ENCODE measurements at regions not wholly inside any gene's neighbourhood (a gene's known extent, or its start where the extent isn't known, plus 50 kb on each side); places are given as distances from the start of the nearest gene placed in this dataset.

DNA sequence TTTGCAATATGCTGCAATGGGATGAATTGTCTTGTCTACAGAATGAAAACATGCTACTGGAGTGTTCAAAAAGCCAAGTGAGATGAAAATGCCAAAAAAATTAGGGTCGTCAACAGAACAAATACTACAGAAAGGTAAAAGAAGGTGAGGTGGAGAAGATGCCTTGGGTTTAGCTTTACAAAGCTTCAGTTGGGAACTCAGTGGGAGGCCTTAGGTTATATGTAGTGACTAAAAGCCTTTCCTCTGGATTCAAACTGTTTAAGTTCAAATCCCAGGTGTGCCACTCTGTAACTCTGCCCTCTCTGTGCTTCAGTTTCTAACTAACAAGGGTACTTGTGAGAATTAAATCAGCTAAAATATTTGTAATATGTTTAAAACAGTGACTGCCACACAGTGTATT lies 84.9 kb upstream of the PDE3A start:
- Histone ChIP-seq H2BK15ac (ENCODE audit: low read depth, low read length) (no peak overlapping the region), H3K27ac (ENCODE audit: insufficient read depth, low read length) (no peak overlapping the region), H2BK5ac (ENCODE audit: low read depth, low read length, poor library complexity, severe bottlenecking) (no peak overlapping the region), H2BK120ac (ENCODE audit: low read depth, low read length) (no peak overlapping the region), H3K36me3 (ENCODE audit: control insufficient read depth, insufficient read depth, low read length) (no peaks in the 10 kb centered on the region), H3K4me2 (ENCODE audit: low read depth, low read length) (no peak overlapping the region), H3K14ac (replicated peaks; ENCODE audit: low read depth, low read length) (no peak overlapping the region), H3K9me3 (ENCODE audit: control insufficient read depth, insufficient read depth, low read length) (no peaks in the 10 kb centered on the region), H3K4me1 (ENCODE audit: control insufficient read depth, insufficient read depth, low read length) (no peaks in the 10 kb centered on the region), H2AFZ (replicated peaks; ENCODE audit: low read length, poor library complexity) (no peak overlapping the region), H2AK9ac (replicated peaks; ENCODE audit: low read depth, low read length, poor library complexity) (no peak overlapping the region), H3K23ac (ENCODE audit: low read depth, low read length) (no peak overlapping the region), H3K4ac (ENCODE audit: low read depth, low read length) (no peak overlapping the region), H4K20me1 (ENCODE audit: insufficient read depth, low read length) (no peaks in the 10 kb centered on the region), H3K56ac (ENCODE audit: extremely low read depth, insufficient read depth, low read length) (no peak overlapping the region), H2BK20ac (ENCODE audit: low read depth, low read length) (no peak overlapping the region), H3K18ac (ENCODE audit: low read depth, low read length) (no peak overlapping the region), H4K5ac (ENCODE audit: low read depth, low read length) (no peak overlapping the region), H2AK5ac (ENCODE audit: low read depth, low read length) (no peak overlapping the region), H4K91ac (ENCODE audit: insufficient read depth, low read depth, low read length) (no peak overlapping the region), H3K9me1 (ENCODE audit: insufficient read depth, low read length) (no peaks in the 10 kb centered on the region), H3K4me3 (ENCODE audit: insufficient read depth, low read depth, low read length) (no peak overlapping the region), H3K79me1 (ENCODE audit: low read depth in 1 of 2, low read length in 2 of 2) (no peaks in the 10 kb centered on the region), H3K27me3 (ENCODE audit: control insufficient read depth, insufficient read depth, low read length) (no peaks in the 10 kb centered on the region), H3K9ac (ENCODE audit: low read depth, low read length) (no peak overlapping the region), H4K8ac (ENCODE audit: low read depth in 2 of 2, low read length in 2 of 2) (no peak overlapping the region)
- in situ Hi-C loops (cut with MboI; ENCODE audit: low sequenced_read_pairs), result no loop called here
- no TSS peak for BruUV-seq (replicated peaks)
- WGBS, 2 experiments (ENCODE audit: extremely low coverage in 2 of 2, insufficient read length in 1 of 2), result no CpG with 5 or more reads among the region's 1 CpG
- DNase-seq, result no peak
- CTCF ChIA-PET, result no interaction called here
- POLR2A ChIA-PET (ENCODE audit: unreplicated experiment), result no interaction called here
- no peak for ATAC-seq (ENCODE audit: low read depth)
- intact Hi-C loops (cut with micrococcal nuclease), result no loop called here
- TF ChIP-seq RCOR1 (IDR thresholded peaks at IDR 0.05; ENCODE audit: insufficient replicate concordance, low read length), result no peak
- TF ChIP-seq POLR2A (IDR thresholded peaks at IDR 0.05; ENCODE audit: low read depth, low read length), result no peak
- TF ChIP-seq MXI1 (IDR thresholded peaks at IDR 0.05; ENCODE audit: borderline replicate concordance, low read depth, low read length), result no peak
- no peak for TF ChIP-seq BHLHE40 (IDR thresholded peaks at IDR 0.05; ENCODE audit: low read depth, low read length)
- no peak for TF ChIP-seq ELK1 (IDR thresholded peaks at IDR 0.05; ENCODE audit: borderline replicate concordance, low read depth, low read length)
- TF ChIP-seq CHD1 (IDR thresholded peaks at IDR 0.05; ENCODE audit: low read depth, low read length), result no peak
- no peak for TF ChIP-seq MAFK (IDR thresholded peaks at IDR 0.05; ENCODE audit: low read depth, low read length)
- TF ChIP-seq FOS (IDR thresholded peaks at IDR 0.05; ENCODE audit: low read depth, low read length), result no peak
- no peak for TF ChIP-seq RFX5 (IDR thresholded peaks at IDR 0.05; ENCODE audit: low read depth, low read length)
- TF ChIP-seq CTCF (conservative IDR thresholded peaks at IDR 0.05; ENCODE audit: low read depth, low read length), result no peak
- TF ChIP-seq, protein P1, sequence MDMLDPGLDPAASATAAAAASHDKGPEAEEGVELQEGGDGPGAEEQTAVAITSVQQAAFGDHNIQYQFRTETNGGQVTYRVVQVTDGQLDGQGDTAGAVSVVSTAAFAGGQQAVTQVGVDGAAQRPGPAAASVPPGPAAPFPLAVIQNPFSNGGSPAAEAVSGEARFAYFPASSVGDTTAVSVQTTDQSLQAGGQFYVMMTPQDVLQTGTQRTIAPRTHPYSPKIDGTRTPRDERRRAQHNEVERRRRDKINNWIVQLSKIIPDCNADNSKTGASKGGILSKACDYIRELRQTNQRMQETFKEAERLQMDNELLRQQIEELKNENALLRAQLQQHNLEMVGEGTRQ (IDR thresholded peaks at IDR 0.05; ENCODE audit: low read depth, low read length), result no peak
- no peak for TF ChIP-seq NFE2L2 (IDR thresholded peaks at IDR 0.05; ENCODE audit: low read depth, low read length)
- no peak for TF ChIP-seq RAD21 (IDR thresholded peaks at IDR 0.05; ENCODE audit: low read length)
- no peak for TF ChIP-seq SMC3 (IDR thresholded peaks at IDR 0.05; ENCODE audit: low read depth, low read length)
- no peak for TF ChIP-seq CEBPB (IDR thresholded peaks at IDR 0.05; ENCODE audit: low read depth, low read length)
- no peak for TF ChIP-seq MAZ (IDR thresholded peaks at IDR 0.05; ENCODE audit: borderline replicate concordance, low read depth, low read length)
- dilution Hi-C loops (cut with HindIII; ENCODE audit: low sequenced_read_pairs, unreplicated experiment), result no loop called here
